ENCODE measurements at regions not wholly inside any gene's neighbourhood (a gene's known extent, or its start where the extent isn't known, plus 50 kb on each side); places are given as distances from the start of the nearest gene placed in this dataset.

- ATAC-seq (ENCODE audit: low read depth), result no peak
- WGBS, 2 experiments (ENCODE audit: extremely low coverage in 2 of 2, insufficient read length in 1 of 2), result no CpG with 5 or more reads among the region's 2 CpGs
Observed at GRCh38 chr9:12464910-12465512, 228.2 kb upstream of the TYRP1 start.

More at GRCh38 chr9:12464910-12465512, 228.2 kb upstream of the TYRP1 start:
- dilution Hi-C loops (cut with HindIII; ENCODE audit: low sequenced_read_pairs, unreplicated experiment), result no loop called here
- no peaks in the 10 kb centered on the region for H3K4me1 ChIP-seq (ENCODE audit: control insufficient read depth, insufficient read depth, low read length)
- no peak overlapping the region for H2BK20ac ChIP-seq (ENCODE audit: low read depth, low read length)
- no peak overlapping the region for H2AFZ ChIP-seq (replicated peaks; ENCODE audit: low read length, poor library complexity)
- H2BK120ac ChIP-seq (ENCODE audit: low read depth, low read length), result no peak overlapping the region
- H3K27me3 ChIP-seq (ENCODE audit: control insufficient read depth, insufficient read depth, low read length), result no peaks in the 10 kb centered on the region
- H4K5ac ChIP-seq (ENCODE audit: low read depth, low read length), result no peak overlapping the region
- H3K9me3 ChIP-seq (ENCODE audit: control insufficient read depth, insufficient read depth, low read length), result no peaks in the 10 kb centered on the region
- no peak overlapping the region for H2BK5ac ChIP-seq (ENCODE audit: low read depth, low read length, poor library complexity, severe bottlenecking)
- no peak overlapping the region for H4K91ac ChIP-seq (ENCODE audit: insufficient read depth, low read depth, low read length)
- H2BK15ac ChIP-seq (ENCODE audit: low read depth, low read length), result no peak overlapping the region
- no peak overlapping the region for H3K14ac ChIP-seq (replicated peaks; ENCODE audit: low read depth, low read length)
- H2AK9ac ChIP-seq (replicated peaks; ENCODE audit: low read depth, low read length, poor library complexity), result no peak overlapping the region
- no TSS peak for BruUV-seq (replicated peaks)
- ChIA-PET CTCF (interaction anchor here (0.6 kb wide), 1 partner anchor 51 kb away, joined by 6 read pairs; no protein-coding TSS in a partner anchor), POLR2A (ENCODE audit: unreplicated experiment) (no interaction called here)
- no peak overlapping the region for H2AK5ac ChIP-seq (ENCODE audit: low read depth, low read length)
- H3K36me3 ChIP-seq (ENCODE audit: control insufficient read depth, insufficient read depth, low read length), result no peaks in the 10 kb centered on the region
- H3K79me1 ChIP-seq (ENCODE audit: low read depth in 1 of 2, low read length in 2 of 2), result no peaks in the 10 kb centered on the region
- peak; percentile 51 for TF ChIP-seq CTCF (conservative IDR thresholded peaks at IDR 0.05; ENCODE audit: low read depth, low read length)
- no peak for TF ChIP-seq ELK1 (IDR thresholded peaks at IDR 0.05; ENCODE audit: borderline replicate concordance, low read depth, low read length)
- TF ChIP-seq CHD1 (IDR thresholded peaks at IDR 0.05; ENCODE audit: low read depth, low read length), result no peak
- TF ChIP-seq POLR2A (IDR thresholded peaks at IDR 0.05; ENCODE audit: low read depth, low read length), result no peak
- TF ChIP-seq SMC3 (IDR thresholded peaks at IDR 0.05; ENCODE audit: low read depth, low read length), result peak; percentile 29
- TF ChIP-seq MAZ (IDR thresholded peaks at IDR 0.05; ENCODE audit: borderline replicate concordance, low read depth, low read length), result no peak
- TF ChIP-seq CEBPB (IDR thresholded peaks at IDR 0.05; ENCODE audit: low read depth, low read length), result no peak
- TF ChIP-seq MAFK (IDR thresholded peaks at IDR 0.05; ENCODE audit: low read depth, low read length), result no peak
- peak; percentile 44 for TF ChIP-seq RAD21 (IDR thresholded peaks at IDR 0.05; ENCODE audit: low read length)
- TF ChIP-seq USF2 (IDR thresholded peaks at IDR 0.05; ENCODE audit: low read depth, low read length), result no peak
- intact Hi-C loops (cut with micrococcal nuclease), result no loop called here
- no peak overlapping the region for H3K23ac ChIP-seq (ENCODE audit: low read depth, low read length)
- H3K27ac ChIP-seq (ENCODE audit: insufficient read depth, low read length), result no peak overlapping the region
- no peak overlapping the region for H3K4me3 ChIP-seq (ENCODE audit: insufficient read depth, low read depth, low read length)
- H3K56ac ChIP-seq (ENCODE audit: extremely low read depth, insufficient read depth, low read length), result no peak overlapping the region
- no peak overlapping the region for H3K18ac ChIP-seq (ENCODE audit: low read depth, low read length)
- H4K8ac ChIP-seq (ENCODE audit: low read depth in 2 of 2, low read length in 2 of 2), result no peak overlapping the region
- H4K20me1 ChIP-seq (ENCODE audit: insufficient read depth, low read length), result no peaks in the 10 kb centered on the region
- H3K4ac ChIP-seq (ENCODE audit: low read depth, low read length), result no peak overlapping the region
- no peaks in the 10 kb centered on the region for H3K9me1 ChIP-seq (ENCODE audit: insufficient read depth, low read length)
- H3K4me2 ChIP-seq (ENCODE audit: low read depth, low read length), result no peak overlapping the region
- DNase-seq, result peak; percentile 10
- no peak overlapping the region for H3K9ac ChIP-seq (ENCODE audit: low read depth, low read length)
- in situ Hi-C loops (cut with MboI; ENCODE audit: low sequenced_read_pairs), result no loop called here

All from IMR-90 (cell line).